ENCODE measurements at regions not wholly inside any gene's neighbourhood (a gene's known extent, or its start where the extent isn't known, plus 50 kb on each side); places are given as distances from the start of the nearest gene placed in this dataset.

- TF ChIP-seq POLR2A (IDR thresholded peaks at IDR 0.05; ENCODE audit: borderline replicate concordance, extremely low read depth, insufficient read depth, insufficient read length) = no peak
- TF ChIP-seq TCF7L2 (IDR thresholded peaks at IDR 0.05; ENCODE audit: borderline replicate concordance, extremely low read depth, insufficient read depth, insufficient read length) = no peak
- no peak for TF ChIP-seq CTCF (IDR thresholded peaks at IDR 0.05 in 2 of 3, conservative IDR thresholded peaks at IDR 0.05 in 1 of 3; ENCODE audit: borderline replicate concordance in 1 of 3, insufficient read depth in 1 of 3, low read depth in 2 of 3, low read length in 2 of 3)
- no peak for TF ChIP-seq EZH2 (IDR thresholded peaks at IDR 0.05)
Observed at GRCh38 chr18:22517356-22517755, 99.6 kb upstream of the CTAGE1 start.

All from HCT116 (cell line).